PFSK-1 (cell line): ENCODE measurements at regions not wholly inside any gene's neighbourhood (a gene's known extent, or its start where the extent isn't known, plus 50 kb on each side); places are given as distances from the start of the nearest gene placed in this dataset.

Experiments
- POLR2AphosphoS5 ChIP-seq: IDR thresholded peaks from 2 replicates; pipeline ENCODE4 v1.6.1; 2012; ENCODE audit warnings: low read depth, mild to moderate bottlenecking, control low read depth, low read length, moderate library complexity
- TAF1 ChIP-seq: IDR thresholded peaks from 2 replicates; pipeline ENCODE4 v1.6.1; 2012; ENCODE audit warnings: low read length, control low read depth, borderline replicate concordance; ENCODE audit not compliant: insufficient read depth
- TF ChIP-seq, protein P1 (sequence below), 2 experiments: IDR thresholded peaks; 2 replicates each; pipeline versions ENCODE4 v1.6.1 to v1.8.0; 2011 to 2012; ENCODE audit warnings: low read depth in 2 of 2, low read length in 2 of 2, control low read depth in 1 of 2, inconsistent platforms in 1 of 2, mild to moderate bottlenecking in 1 of 2, moderate library complexity in 1 of 2; ENCODE audit not compliant: insufficient read depth in 1 of 2

DNA sequence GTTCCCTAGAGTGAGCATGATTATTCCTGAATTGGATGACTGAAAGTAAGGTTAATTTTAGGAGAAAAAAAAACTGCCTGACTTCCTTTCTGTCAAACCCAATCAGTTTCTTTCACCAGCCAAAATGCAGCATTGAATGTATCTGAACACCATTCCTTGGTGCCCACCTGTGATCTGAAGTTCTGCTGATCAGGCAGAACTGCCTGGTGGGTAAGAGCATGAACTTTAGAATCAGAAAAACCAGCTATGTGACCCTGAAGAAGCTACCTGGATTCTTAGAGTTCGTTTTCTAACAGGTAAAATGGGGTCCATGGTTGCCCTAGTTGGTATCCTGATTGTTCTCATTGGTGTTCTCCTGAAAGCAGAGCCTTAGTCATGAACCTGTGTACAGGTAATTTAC is 506.9 kb downstream of the MED13L start:
- no peak for TF ChIP-seq POLR2AphosphoS5
- no peak for TF ChIP-seq TAF1
- TF ChIP-seq, protein P1, sequence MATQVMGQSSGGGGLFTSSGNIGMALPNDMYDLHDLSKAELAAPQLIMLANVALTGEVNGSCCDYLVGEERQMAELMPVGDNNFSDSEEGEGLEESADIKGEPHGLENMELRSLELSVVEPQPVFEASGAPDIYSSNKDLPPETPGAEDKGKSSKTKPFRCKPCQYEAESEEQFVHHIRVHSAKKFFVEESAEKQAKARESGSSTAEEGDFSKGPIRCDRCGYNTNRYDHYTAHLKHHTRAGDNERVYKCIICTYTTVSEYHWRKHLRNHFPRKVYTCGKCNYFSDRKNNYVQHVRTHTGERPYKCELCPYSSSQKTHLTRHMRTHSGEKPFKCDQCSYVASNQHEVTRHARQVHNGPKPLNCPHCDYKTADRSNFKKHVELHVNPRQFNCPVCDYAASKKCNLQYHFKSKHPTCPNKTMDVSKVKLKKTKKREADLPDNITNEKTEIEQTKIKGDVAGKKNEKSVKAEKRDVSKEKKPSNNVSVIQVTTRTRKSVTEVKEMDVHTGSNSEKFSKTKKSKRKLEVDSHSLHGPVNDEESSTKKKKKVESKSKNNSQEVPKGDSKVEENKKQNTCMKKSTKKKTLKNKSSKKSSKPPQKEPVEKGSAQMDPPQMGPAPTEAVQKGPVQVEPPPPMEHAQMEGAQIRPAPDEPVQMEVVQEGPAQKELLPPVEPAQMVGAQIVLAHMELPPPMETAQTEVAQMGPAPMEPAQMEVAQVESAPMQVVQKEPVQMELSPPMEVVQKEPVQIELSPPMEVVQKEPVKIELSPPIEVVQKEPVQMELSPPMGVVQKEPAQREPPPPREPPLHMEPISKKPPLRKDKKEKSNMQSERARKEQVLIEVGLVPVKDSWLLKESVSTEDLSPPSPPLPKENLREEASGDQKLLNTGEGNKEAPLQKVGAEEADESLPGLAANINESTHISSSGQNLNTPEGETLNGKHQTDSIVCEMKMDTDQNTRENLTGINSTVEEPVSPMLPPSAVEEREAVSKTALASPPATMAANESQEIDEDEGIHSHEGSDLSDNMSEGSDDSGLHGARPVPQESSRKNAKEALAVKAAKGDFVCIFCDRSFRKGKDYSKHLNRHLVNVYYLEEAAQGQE (IDR thresholded peaks at IDR 0.05; ENCODE audit: insufficient read depth in 1 of 2, low read depth in 2 of 2, low read length in 2 of 2), result no peak
